ENCODE measurements at regions not wholly inside any gene's neighbourhood (a gene's known extent, or its start where the extent isn't known, plus 50 kb on each side); places are given as distances from the start of the nearest gene placed in this dataset.

DNA sequence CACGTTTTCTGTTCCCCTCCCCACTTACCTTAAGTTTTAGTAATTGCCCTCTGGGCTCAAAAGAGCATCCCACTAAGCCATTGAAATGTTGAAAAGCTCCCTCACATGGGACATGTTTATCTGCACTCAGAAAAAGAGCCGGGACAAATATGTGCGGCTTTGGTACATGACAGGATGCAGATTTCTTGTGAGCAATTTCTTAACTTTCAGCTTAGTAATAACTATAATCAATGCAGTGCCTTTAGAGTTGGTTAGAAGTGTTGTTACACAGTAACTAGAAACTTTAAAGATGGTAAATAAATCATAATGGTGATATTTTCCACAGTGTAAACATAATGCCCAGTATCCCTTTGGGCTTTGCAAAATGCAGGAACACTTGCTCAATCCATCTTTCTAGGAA lies 89.2 kb downstream of the ZNF365 start:
- TF ChIP-seq, protein P1, sequence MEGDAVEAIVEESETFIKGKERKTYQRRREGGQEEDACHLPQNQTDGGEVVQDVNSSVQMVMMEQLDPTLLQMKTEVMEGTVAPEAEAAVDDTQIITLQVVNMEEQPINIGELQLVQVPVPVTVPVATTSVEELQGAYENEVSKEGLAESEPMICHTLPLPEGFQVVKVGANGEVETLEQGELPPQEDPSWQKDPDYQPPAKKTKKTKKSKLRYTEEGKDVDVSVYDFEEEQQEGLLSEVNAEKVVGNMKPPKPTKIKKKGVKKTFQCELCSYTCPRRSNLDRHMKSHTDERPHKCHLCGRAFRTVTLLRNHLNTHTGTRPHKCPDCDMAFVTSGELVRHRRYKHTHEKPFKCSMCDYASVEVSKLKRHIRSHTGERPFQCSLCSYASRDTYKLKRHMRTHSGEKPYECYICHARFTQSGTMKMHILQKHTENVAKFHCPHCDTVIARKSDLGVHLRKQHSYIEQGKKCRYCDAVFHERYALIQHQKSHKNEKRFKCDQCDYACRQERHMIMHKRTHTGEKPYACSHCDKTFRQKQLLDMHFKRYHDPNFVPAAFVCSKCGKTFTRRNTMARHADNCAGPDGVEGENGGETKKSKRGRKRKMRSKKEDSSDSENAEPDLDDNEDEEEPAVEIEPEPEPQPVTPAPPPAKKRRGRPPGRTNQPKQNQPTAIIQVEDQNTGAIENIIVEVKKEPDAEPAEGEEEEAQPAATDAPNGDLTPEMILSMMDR (IDR thresholded peaks at IDR 0.05), result no peak
- no peak for TF ChIP-seq POLR2A (IDR thresholded peaks at IDR 0.05)
- no peaks in the 10 kb centered on the region for H3K36me3 ChIP-seq
- no peaks in the 10 kb centered on the region for H3K9me3 ChIP-seq
- no peaks in the 10 kb centered on the region for H3K4me1 ChIP-seq
- no peak overlapping the region for H3K4me3 ChIP-seq
- DNase-seq, result no peak
- H3K27ac ChIP-seq, result no peak overlapping the region
- H3K27me3 ChIP-seq, result no peaks in the 10 kb centered on the region
- intact Hi-C loops (cut with DNase I; ENCODE audit: low total_unique reads), result no loop called here

DNA sequence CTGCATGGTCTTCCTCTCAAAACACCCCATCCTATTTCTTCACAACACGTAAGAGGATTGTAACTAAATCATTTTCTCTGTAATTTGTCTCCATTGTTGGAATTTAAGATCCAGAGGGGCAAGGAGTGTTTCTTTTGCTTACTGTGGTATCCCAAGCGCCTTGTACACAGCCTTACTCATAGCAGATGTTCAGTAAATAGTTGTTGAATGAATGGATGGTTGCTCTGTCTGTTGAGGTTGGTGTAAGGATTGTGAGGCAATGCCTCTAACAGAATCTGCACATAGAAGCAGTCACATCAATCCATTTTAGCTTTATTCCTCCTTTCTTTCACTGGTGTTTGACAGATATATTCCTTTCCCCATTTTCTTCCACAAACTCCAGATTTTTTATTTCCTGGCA lies 90.1 kb downstream of the ZNF365 start:
- no peak overlapping the region for H3K27ac ChIP-seq

DNA sequence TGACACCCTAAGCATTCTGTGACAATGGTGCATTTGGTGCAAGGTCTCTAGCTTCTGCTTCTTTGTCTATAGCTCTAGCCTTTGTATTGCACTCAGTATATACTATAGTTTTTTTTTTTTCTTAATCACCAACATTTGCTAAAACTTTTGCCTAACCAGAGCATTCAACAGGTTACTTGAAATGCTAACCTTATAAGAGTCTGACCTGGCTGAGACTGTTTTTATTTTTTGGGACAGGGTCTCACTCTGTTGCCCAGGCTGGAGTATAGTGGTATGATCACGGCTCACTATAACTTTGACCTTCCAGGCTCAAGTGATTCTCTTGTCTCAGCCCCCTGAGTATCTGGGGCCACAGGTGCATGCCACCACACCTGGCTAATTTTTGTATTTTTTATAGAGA lies 92.4 kb downstream of the ZNF365 start:
- no peaks in the 10 kb centered on the region for H3K9me3 ChIP-seq
- H3K27me3 ChIP-seq, result no peaks in the 10 kb centered on the region
- no peaks in the 10 kb centered on the region for H3K4me1 ChIP-seq
- no peaks in the 10 kb centered on the region for H3K36me3 ChIP-seq
- no peak overlapping the region for H3K27ac ChIP-seq
- intact Hi-C loops (cut with DNase I; ENCODE audit: low total_unique reads), result no loop called here
- no peak overlapping the region for H3K4me3 ChIP-seq
- no peak for DNase-seq
- TF ChIP-seq POLR2A (IDR thresholded peaks at IDR 0.05), result no peak
- TF ChIP-seq, protein P1 (IDR thresholded peaks at IDR 0.05), result no peak

More for the DNA sequence above, 90.1 kb downstream of the ZNF365 start:
- intact Hi-C loops (cut with DNase I; ENCODE audit: low total_unique reads), result no loop called here
- Histone ChIP-seq H3K4me3 (no peak overlapping the region), H3K9me3 (no peaks in the 10 kb centered on the region), H3K4me1 (no peaks in the 10 kb centered on the region), H3K36me3 (no peaks in the 10 kb centered on the region), H3K27me3 (no peaks in the 10 kb centered on the region)
- TF ChIP-seq POLR2A (IDR thresholded peaks at IDR 0.05), result no peak
- TF ChIP-seq, protein P1 (IDR thresholded peaks at IDR 0.05), result no peak
- DNase-seq, result no peak

DNA sequence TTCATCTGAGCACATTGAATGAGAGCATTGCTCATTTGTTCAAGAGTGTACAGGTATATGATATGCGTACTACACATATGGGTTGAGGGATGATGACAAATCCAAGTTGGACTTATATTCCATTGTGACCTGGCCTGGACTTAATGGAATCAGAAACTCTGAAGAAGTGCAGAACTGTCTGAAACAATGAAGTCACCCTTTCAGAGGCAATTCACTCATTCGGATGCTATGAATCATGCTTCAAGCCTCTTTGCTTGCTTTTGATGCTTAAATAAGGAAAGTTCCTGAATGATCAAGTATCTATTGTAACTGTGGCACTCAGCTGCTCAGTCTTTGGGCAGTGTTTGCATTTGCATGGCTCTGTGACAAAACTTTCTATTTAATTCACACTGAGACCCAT lies 93.4 kb downstream of the ZNF365 start:
- TF ChIP-seq, protein P1 (IDR thresholded peaks at IDR 0.05), result no peak
- no peak for TF ChIP-seq POLR2A (IDR thresholded peaks at IDR 0.05)
- DNase-seq, result no peak
- no peaks in the 10 kb centered on the region for H3K9me3 ChIP-seq

DNA sequence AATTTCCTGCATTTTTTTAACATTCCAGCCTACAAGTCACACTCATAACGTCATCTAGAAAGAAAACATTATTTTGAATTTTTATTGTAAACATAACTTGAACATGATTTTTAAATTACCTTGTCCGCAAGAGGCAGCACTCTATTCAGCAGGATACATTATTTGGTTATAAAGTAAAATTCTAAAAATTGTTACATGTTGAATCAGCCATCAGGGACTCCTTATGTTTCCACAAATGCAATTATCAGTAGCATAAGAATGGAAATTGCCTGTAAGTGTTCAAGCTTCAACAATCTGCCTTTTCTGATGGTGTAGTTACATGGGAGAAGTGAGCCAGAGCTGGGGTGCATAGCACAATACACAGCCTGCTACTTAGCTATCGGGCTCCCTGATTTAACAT lies 97.5 kb downstream of the ZNF365 start:
- Histone ChIP-seq H3K4me1 (no peaks in the 10 kb centered on the region), H3K4me3 (no peak overlapping the region), H3K9me3 (no peaks in the 10 kb centered on the region), H3K27ac (no peak overlapping the region), H3K27me3 (no peaks in the 10 kb centered on the region), H3K36me3 (no peaks in the 10 kb centered on the region)
- intact Hi-C loops (cut with DNase I; ENCODE audit: low total_unique reads), result no loop called here
- DNase-seq, result no peak
- TF ChIP-seq, protein P1 (IDR thresholded peaks at IDR 0.05), result no peak
- no peak for TF ChIP-seq POLR2A (IDR thresholded peaks at IDR 0.05)

More for the DNA sequence above, 93.4 kb downstream of the ZNF365 start:
- Histone ChIP-seq H3K4me3 (no peak overlapping the region), H3K4me1 (no peaks in the 10 kb centered on the region), H3K27ac (no peak overlapping the region), H3K27me3 (no peaks in the 10 kb centered on the region), H3K36me3 (no peaks in the 10 kb centered on the region)
- intact Hi-C loops (cut with DNase I; ENCODE audit: low total_unique reads), result no loop called here
